Stomach smooth muscle (tissue), 2 donors: ENCODE measurements at regions not wholly inside any gene's neighbourhood (a gene's known extent, or its start where the extent isn't known, plus 50 kb on each side); places are given as distances from the start of the nearest gene placed in this dataset.

Experiments used
- H3K27ac ChIP-seq: one replicate; pipeline ENCODE4 v1.7.0; 2013; ENCODE audit warnings: mild to moderate bottlenecking, low read length, inconsistent platforms
- H3K27me3 ChIP-seq, 2 donors: one replicate each; pipeline ENCODE4 v1.7.0; 2013; ENCODE audit warnings: low read length in 2 of 2; ENCODE audit not compliant: insufficient read depth in 2 of 2, control insufficient read depth in 1 of 2
- H3K36me3 ChIP-seq, 2 donors: one replicate each; pipeline ENCODE4 v1.7.0; 2013; ENCODE audit warnings: low read length in 2 of 2; ENCODE audit not compliant: control insufficient read depth in 2 of 2, insufficient read depth in 2 of 2
- H3K4me1 ChIP-seq: one replicate; pipeline ENCODE4 v1.7.0; 2013; ENCODE audit warnings: low read length; ENCODE audit not compliant: control insufficient read depth, insufficient read depth
- H3K4me3 ChIP-seq, 2 donors: one replicate each; pipeline ENCODE4 v1.7.0; 2013; ENCODE audit warnings: low read length in 2 of 2
- H3K9ac ChIP-seq, 2 donors: one replicate each; pipeline ENCODE4 v1.7.0; 2013; ENCODE audit warnings: low read length in 2 of 2, mild to moderate bottlenecking in 1 of 2
- H3K9me3 ChIP-seq, 2 donors: one replicate each; pipeline ENCODE4 v1.7.0; 2013; ENCODE audit warnings: low read length in 2 of 2; ENCODE audit not compliant: control insufficient read depth in 2 of 2
- donor health status: healthy.
- donor health status: Pancreatic carcinoma.

GRCh38 chr2:105653302-105653701, 91.4 kb upstream of the NCK2 start:
- Histone ChIP-seq H3K4me1 (no peaks in the 10 kb centered on the region), H3K27ac (no peak overlapping the region), H3K9ac (no peak overlapping the region), H3K36me3 (no peaks in the 10 kb centered on the region), H3K4me3 (no peak overlapping the region), H3K9me3 (no peaks in the 10 kb centered on the region), H3K27me3 (no peaks in the 10 kb centered on the region)

- no peaks in the 10 kb centered on the region for H3K9me3 ChIP-seq
- no peak overlapping the region for H3K4me3 ChIP-seq
- no peak overlapping the region for H3K27ac ChIP-seq
- H3K27me3 ChIP-seq, result no peaks in the 10 kb centered on the region
- no peak overlapping the region for H3K9ac ChIP-seq
- H3K36me3 ChIP-seq, result no peaks in the 10 kb centered on the region
- no peaks in the 10 kb centered on the region for H3K4me1 ChIP-seq
Observed at GRCh38 chr2:105652014-105652796, 92.5 kb upstream of the NCK2 start.

GRCh38 chr2:105649534-105649933, 95.2 kb upstream of the NCK2 start:
- Histone ChIP-seq H3K9ac (no peak overlapping the region), H3K9me3 (no peaks in the 10 kb centered on the region), H3K27me3 (no peaks in the 10 kb centered on the region), H3K4me1 (no peaks in the 10 kb centered on the region), H3K36me3 (no peaks in the 10 kb centered on the region), H3K27ac (no peak overlapping the region), H3K4me3 (no peak overlapping the region)

GRCh38 chr2:105647731-105648130, 97.0 kb upstream of the NCK2 start:
- Histone ChIP-seq H3K4me3 (no peak overlapping the region), H3K27me3 (no peaks in the 10 kb centered on the region), H3K9ac (no peak overlapping the region)

GRCh38 chr2:105646774-105647076, 98.0 kb upstream of the NCK2 start:
- H3K27me3 ChIP-seq, result no peaks in the 10 kb centered on the region
- no peak overlapping the region for H3K27ac ChIP-seq
- H3K9ac ChIP-seq, result no peak overlapping the region
- no peaks in the 10 kb centered on the region for H3K4me1 ChIP-seq
- no peaks in the 10 kb centered on the region for H3K36me3 ChIP-seq
- no peak overlapping the region for H3K4me3 ChIP-seq
- no peaks in the 10 kb centered on the region for H3K9me3 ChIP-seq

More at GRCh38 chr2:105647731-105648130, 97.0 kb upstream of the NCK2 start:
- H3K27ac ChIP-seq, result no peak overlapping the region
- no peaks in the 10 kb centered on the region for H3K4me1 ChIP-seq
- H3K9me3 ChIP-seq, result no peaks in the 10 kb centered on the region
- no peaks in the 10 kb centered on the region for H3K36me3 ChIP-seq

GRCh38 chr2:105645938-105646773, 98.6 kb upstream of the NCK2 start:
- Histone ChIP-seq H3K36me3 (no peaks in the 10 kb centered on the region), H3K9ac (no peak overlapping the region), H3K4me3 (no peak overlapping the region), H3K27ac (no peak overlapping the region), H3K4me1 (no peaks in the 10 kb centered on the region), H3K27me3 (no peaks in the 10 kb centered on the region), H3K9me3 (no peaks in the 10 kb centered on the region)

- no peak overlapping the region for H3K4me3 ChIP-seq
- no peaks in the 10 kb centered on the region for H3K36me3 ChIP-seq
- H3K27me3 ChIP-seq, result no peaks in the 10 kb centered on the region
- H3K9ac ChIP-seq, result no peak overlapping the region
- H3K4me1 ChIP-seq, result no peaks in the 10 kb centered on the region
- H3K27ac ChIP-seq, result no peak overlapping the region
- no peaks in the 10 kb centered on the region for H3K9me3 ChIP-seq
Observed at GRCh38 chr2:105645031-105645937, 99.4 kb upstream of the NCK2 start.

- H3K4me1 ChIP-seq, result no peaks in the 10 kb centered on the region
- no peaks in the 10 kb centered on the region for H3K36me3 ChIP-seq
- no peak overlapping the region for H3K27ac ChIP-seq
- H3K9me3 ChIP-seq, result no peaks in the 10 kb centered on the region
- H3K9ac ChIP-seq, result no peak overlapping the region
- H3K4me3 ChIP-seq, result peak overlapping the region in 1 of 2 donors; percentile 47
- no peaks in the 10 kb centered on the region for H3K27me3 ChIP-seq
Observed at GRCh38 chr2:105644174-105644980, 100.3 kb upstream of the NCK2 start.

- Histone ChIP-seq H3K4me1 (no peaks in the 10 kb centered on the region), H3K36me3 (no peaks in the 10 kb centered on the region), H3K27ac (no peak overlapping the region), H3K27me3 (no peaks in the 10 kb centered on the region), H3K9ac (no peak overlapping the region), H3K9me3 (no peaks in the 10 kb centered on the region), H3K4me3 (peak overlapping the region in 1 of 2 donors; percentile 47)
Observed at GRCh38 chr2:105643405-105644173, 101.1 kb upstream of the NCK2 start.
